ENCODE measurements at regions not wholly inside any gene's neighbourhood (a gene's known extent, or its start where the extent isn't known, plus 50 kb on each side); places are given as distances from the start of the nearest gene placed in this dataset.

DNA sequence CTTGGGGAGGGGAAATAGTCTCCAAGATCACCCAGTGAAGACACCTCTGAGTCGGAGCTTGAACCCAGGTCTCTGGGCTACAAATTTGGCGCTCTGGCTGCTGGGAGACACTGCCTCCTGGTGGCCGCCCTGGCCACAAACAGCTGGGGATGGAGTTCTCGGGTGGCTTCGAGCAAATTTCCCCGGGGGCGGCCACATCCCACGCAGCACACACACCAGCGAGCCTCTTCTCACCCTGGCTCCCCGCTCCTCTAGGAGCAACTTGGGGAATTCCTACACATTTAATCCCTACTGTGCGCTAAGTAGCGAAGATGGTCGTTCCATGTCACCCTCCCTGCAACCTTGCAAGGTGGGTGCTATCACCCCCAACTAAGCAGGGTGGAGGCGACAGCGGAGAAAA, 66.2 kb upstream of the BEGAIN start:
- H3K4me1 ChIP-seq (ENCODE audit: control insufficient read depth in 1 of 2, insufficient read depth in 2 of 2, low read length in 2 of 2) = peaks cover 3 to 42% of the 10 kb centered on the region in 2 experiments; a peak in 3 of 4 replicates
- H3K36me3 ChIP-seq (ENCODE audit: control insufficient read depth in 1 of 2, insufficient read depth in 2 of 2, low read length in 2 of 2) = no peaks in the 10 kb centered on the region
- H3K9me3 ChIP-seq (ENCODE audit: control insufficient read depth in 1 of 2, insufficient read depth in 1 of 2, low read depth in 1 of 2, low read length in 2 of 2) = no peaks in the 10 kb centered on the region
- H3K79me2 ChIP-seq (ENCODE audit: insufficient read depth, low read length) = no peaks in the 10 kb centered on the region
- BruUV-seq (replicated peaks) = no TSS peak
- H3K27me3 ChIP-seq (ENCODE audit: insufficient read depth, low read length) = no peaks in the 10 kb centered on the region
- ChIA-PET RAD21 (ENCODE audit: low non-redundant PET in 1 of 2, low total read pairs in 2 of 2, uncharacterized antibody in 2 of 2, unreplicated experiment in 2 of 2) (interaction anchor here (0.6 to 2.1 kb wide), 7 partner anchors 11 to 270 kb away, joined by 3 to 11 read pairs (median 4); no protein-coding TSS in a partner anchor), POLR2A (interaction anchor here (0.9 to 1.2 kb wide), 4 partner anchors 10 to 268 kb away, joined by 3 to 4 read pairs (median 4); no protein-coding TSS in a partner anchor), CTCF (interaction anchor here (0.7 to 7.3 kb wide), 13 partner anchors 9 to 1015 kb away, joined by 3 to 100 read pairs (median 5); no protein-coding TSS in a partner anchor)
- TF ChIP-seq, protein P1, sequence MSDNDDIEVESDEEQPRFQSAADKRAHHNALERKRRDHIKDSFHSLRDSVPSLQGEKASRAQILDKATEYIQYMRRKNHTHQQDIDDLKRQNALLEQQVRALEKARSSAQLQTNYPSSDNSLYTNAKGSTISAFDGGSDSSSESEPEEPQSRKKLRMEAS (IDR thresholded peaks at IDR 0.05) = no peak
- TF ChIP-seq, protein P2, sequence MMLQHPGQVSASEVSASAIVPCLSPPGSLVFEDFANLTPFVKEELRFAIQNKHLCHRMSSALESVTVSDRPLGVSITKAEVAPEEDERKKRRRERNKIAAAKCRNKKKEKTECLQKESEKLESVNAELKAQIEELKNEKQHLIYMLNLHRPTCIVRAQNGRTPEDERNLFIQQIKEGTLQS (IDR thresholded peaks at IDR 0.05) = no peak
- TF ChIP-seq, protein P3, sequence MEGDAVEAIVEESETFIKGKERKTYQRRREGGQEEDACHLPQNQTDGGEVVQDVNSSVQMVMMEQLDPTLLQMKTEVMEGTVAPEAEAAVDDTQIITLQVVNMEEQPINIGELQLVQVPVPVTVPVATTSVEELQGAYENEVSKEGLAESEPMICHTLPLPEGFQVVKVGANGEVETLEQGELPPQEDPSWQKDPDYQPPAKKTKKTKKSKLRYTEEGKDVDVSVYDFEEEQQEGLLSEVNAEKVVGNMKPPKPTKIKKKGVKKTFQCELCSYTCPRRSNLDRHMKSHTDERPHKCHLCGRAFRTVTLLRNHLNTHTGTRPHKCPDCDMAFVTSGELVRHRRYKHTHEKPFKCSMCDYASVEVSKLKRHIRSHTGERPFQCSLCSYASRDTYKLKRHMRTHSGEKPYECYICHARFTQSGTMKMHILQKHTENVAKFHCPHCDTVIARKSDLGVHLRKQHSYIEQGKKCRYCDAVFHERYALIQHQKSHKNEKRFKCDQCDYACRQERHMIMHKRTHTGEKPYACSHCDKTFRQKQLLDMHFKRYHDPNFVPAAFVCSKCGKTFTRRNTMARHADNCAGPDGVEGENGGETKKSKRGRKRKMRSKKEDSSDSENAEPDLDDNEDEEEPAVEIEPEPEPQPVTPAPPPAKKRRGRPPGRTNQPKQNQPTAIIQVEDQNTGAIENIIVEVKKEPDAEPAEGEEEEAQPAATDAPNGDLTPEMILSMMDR (IDR thresholded peaks at IDR 0.05 in 2 of 3, conservative IDR thresholded peaks at IDR 0.05 in 1 of 3; ENCODE audit: borderline replicate concordance in 1 of 3, insufficient read depth in 1 of 3, low read depth in 2 of 3, low read length in 2 of 3) = peak in 2 of 3 experiments; percentile 72 to 80; a peak in 4 of 6 replicates
- no peak for TF ChIP-seq EGR1 (IDR thresholded peaks at IDR 0.05; ENCODE audit: low read depth)
- H3K4me3 ChIP-seq (replicated peaks in 1 of 2; ENCODE audit: low read depth in 1 of 2, low read length in 2 of 2) = no peak overlapping the region
- H3K9ac ChIP-seq (ENCODE audit: low read length) = no peak overlapping the region
- no peak overlapping the region for H3K27ac ChIP-seq (ENCODE audit: low read depth, low read length)
- intact Hi-C loops (cut with micrococcal nuclease) = loop anchor here (1.0 to 10.0 kb wide), 2 partner anchors 270 to 1011 kb away; no protein-coding TSS in a partner anchor
- H3K9me2 ChIP-seq (ENCODE audit: insufficient read depth) = no peaks in the 10 kb centered on the region
- no peak overlapping the region for H2AFZ ChIP-seq (ENCODE audit: low read depth, low read length, poor library complexity, severe bottlenecking)
- no peaks in the 10 kb centered on the region for H4K20me1 ChIP-seq (ENCODE audit: insufficient read depth)
- ATAC-seq (no peak), DNase-seq (ENCODE audit: low read depth, low spot score) (no peak)
- H3K4me2 ChIP-seq (ENCODE audit: low read length) = no peak overlapping the region

Data from HCT116 (cell line).